Neural cell (in vitro differentiated cells): ENCODE measurements at regions not wholly inside any gene's neighbourhood (a gene's known extent, or its start where the extent isn't known, plus 50 kb on each side); places are given as distances from the start of the nearest gene placed in this dataset.

Experiments
- H2AFZ ChIP-seq: fragments of 200-600, 300-800 bp; sonication (generic), shearing (Covaris generic); 2 replicates; pipeline ENCODE4 v1.6.0; 2014; ENCODE audit warnings: low read depth, mild to moderate bottlenecking, antibody characterized with exemption, low read length, moderate library complexity
- H3F3A ChIP-seq: fragments of 200-600 bp; shearing (Covaris generic); 2 replicates; pipeline ENCODE4 v1.6.1; 2016; ENCODE audit warnings: mild to moderate bottlenecking, moderate library complexity, mixed read lengths, antibody characterized with exemption, low read length; ENCODE audit not compliant: insufficient read depth, poor library complexity, severe bottlenecking
- H3K27ac ChIP-seq: fragments of 200-600, 300-800 bp; sonication (generic), shearing (Covaris generic); 2 replicates; pipeline ENCODE4 v1.5.1; 2014; ENCODE audit warnings: mild to moderate bottlenecking, low read length, moderate library complexity
- H3K27me3 ChIP-seq: fragments of 300-800, 200-600 bp; sonication (generic), shearing (Covaris generic); 2 replicates; pipeline ENCODE4 v1.6.0; 2014; ENCODE audit warnings: mild to moderate bottlenecking, low read depth, low read length, moderate library complexity; ENCODE audit not compliant: insufficient read depth
- H3K36me3 ChIP-seq: fragments of 300-800, 200-600 bp; sonication (generic), shearing (Covaris generic); 2 replicates; pipeline ENCODE4 v1.5.1; 2014; ENCODE audit warnings: mild to moderate bottlenecking, antibody characterized with exemption, low read length, moderate library complexity; ENCODE audit not compliant: insufficient read depth
- H3K4me2 ChIP-seq: fragments of 300-800, 200-600 bp; sonication (generic), shearing (Covaris generic); 2 replicates; pipeline ENCODE4 v1.6.0; 2014; ENCODE audit warnings: mild to moderate bottlenecking, low read length
- H3K4me3 ChIP-seq: fragments of 300-800, 200-600 bp; sonication (generic), shearing (Covaris generic); 2 replicates; pipeline ENCODE4 v1.5.1; 2014; ENCODE audit warnings: mild to moderate bottlenecking, low read length, moderate library complexity
- H3K79me2 ChIP-seq: fragments of 200-600 bp; shearing (Covaris generic); replicated peaks from 2 replicates; pipeline ENCODE4 v1.6.0; 2014; ENCODE audit warnings: mild to moderate bottlenecking, low read length, moderate library complexity; ENCODE audit not compliant: insufficient read depth
- H3K9ac ChIP-seq: fragments of 300-800, 200-600 bp; sonication (generic), shearing (Covaris generic); 2 replicates; pipeline ENCODE4 v1.6.1; 2016; ENCODE audit warnings: mild to moderate bottlenecking, low read length, mixed read lengths
- H3K9me2 ChIP-seq: fragments of 200-600 bp; shearing (Covaris generic); 2 replicates; pipeline ENCODE4 v1.6.1; 2016; ENCODE audit warnings: mild to moderate bottlenecking, low read length, mixed read lengths; ENCODE audit not compliant: insufficient read depth
- H3K9me3 ChIP-seq: fragments of 200-600, 300-800 bp; sonication (generic), shearing (Covaris generic); 2 replicates; pipeline ENCODE4 v1.6.1; 2016; ENCODE audit warnings: mild to moderate bottlenecking, mixed run types, low read length, moderate library complexity, mixed read lengths
- H4K20me1 ChIP-seq: fragments of 200-600 bp; shearing (Covaris generic); 2 replicates; pipeline ENCODE4 v1.6.1; 2016; ENCODE audit warnings: mild to moderate bottlenecking, mixed run types; ENCODE audit not compliant: insufficient read depth
- EP300 ChIP-seq: fragments of 450-650 bp; conservative IDR thresholded peaks from 2 replicates; pipeline ENCODE4 v1.6.1; 2014; ENCODE audit warnings: antibody characterized with exemption, mild to moderate bottlenecking, moderate library complexity; ENCODE audit not compliant: poor library complexity, severe bottlenecking
- EZH2 ChIP-seq: fragments of 200-600, 300-800 bp; shearing (Covaris generic), sonication (generic); IDR thresholded peaks from 2 replicates; pipeline ENCODE4 v1.6.1; 2014; ENCODE audit warnings: antibody characterized with exemption, low read length, borderline replicate concordance, mild to moderate bottlenecking; ENCODE audit not compliant: insufficient read depth, poor library complexity, severe bottlenecking
- MXI1 ChIP-seq: fragments of 450-650 bp; conservative IDR thresholded peaks from 2 replicates; pipeline ENCODE4 v1.6.1; 2014; ENCODE audit warnings: antibody characterized with exemption, mild to moderate bottlenecking; ENCODE audit not compliant: poor library complexity, severe bottlenecking
- POLR2AphosphoS5 ChIP-seq: IDR thresholded peaks from 2 replicates; pipeline ENCODE4 v1.6.1; 2012
- RAD21 ChIP-seq: fragments of 450-650 bp; conservative IDR thresholded peaks from 2 replicates; pipeline ENCODE4 v1.6.1; 2014; ENCODE audit warnings: antibody characterized with exemption, mild to moderate bottlenecking, moderate library complexity
- SMC3 ChIP-seq: fragments of 450-650 bp; conservative IDR thresholded peaks from 2 replicates; pipeline ENCODE4 v1.6.1; 2014; ENCODE audit warnings: antibody characterized with exemption, mild to moderate bottlenecking, moderate library complexity; ENCODE audit not compliant: poor library complexity
- TAF1 ChIP-seq: IDR thresholded peaks from 2 replicates; pipeline ENCODE4 v1.6.1; 2012; ENCODE audit warnings: low read depth
- TF ChIP-seq, protein P1 (sequence below): fragments of 450-650 bp; IDR thresholded peaks from 2 replicates; pipeline ENCODE4 v1.5.1; 2014; ENCODE audit warnings: antibody characterized with exemption, mild to moderate bottlenecking, moderate library complexity; ENCODE audit not compliant: poor library complexity, severe bottlenecking
- TF ChIP-seq, protein P2 (sequence below): IDR thresholded peaks from 2 replicates; pipeline ENCODE4 v1.6.1; 2012; ENCODE audit warnings: borderline replicate concordance

DNA sequence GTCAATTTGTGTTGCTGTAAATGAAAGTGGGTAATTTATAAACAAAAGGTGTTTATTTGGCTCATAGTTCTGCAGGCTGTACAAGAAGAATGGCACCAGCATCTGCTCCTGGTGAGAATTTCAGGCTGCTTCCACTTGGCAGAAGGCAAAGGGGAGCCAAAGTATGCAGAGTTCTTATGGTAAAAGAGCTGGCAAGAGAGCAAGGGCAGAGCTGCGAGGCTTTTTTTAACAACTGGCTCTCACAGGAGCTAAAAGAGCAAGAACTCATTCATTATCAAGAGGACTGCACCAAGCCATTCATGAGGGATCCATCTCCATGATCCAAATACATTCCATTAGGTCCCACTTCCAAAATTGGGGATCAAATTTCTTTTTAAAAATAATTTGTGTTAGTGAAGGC, 1712.7 kb downstream of the SLITRK5 start:
- TF ChIP-seq, protein P1, sequence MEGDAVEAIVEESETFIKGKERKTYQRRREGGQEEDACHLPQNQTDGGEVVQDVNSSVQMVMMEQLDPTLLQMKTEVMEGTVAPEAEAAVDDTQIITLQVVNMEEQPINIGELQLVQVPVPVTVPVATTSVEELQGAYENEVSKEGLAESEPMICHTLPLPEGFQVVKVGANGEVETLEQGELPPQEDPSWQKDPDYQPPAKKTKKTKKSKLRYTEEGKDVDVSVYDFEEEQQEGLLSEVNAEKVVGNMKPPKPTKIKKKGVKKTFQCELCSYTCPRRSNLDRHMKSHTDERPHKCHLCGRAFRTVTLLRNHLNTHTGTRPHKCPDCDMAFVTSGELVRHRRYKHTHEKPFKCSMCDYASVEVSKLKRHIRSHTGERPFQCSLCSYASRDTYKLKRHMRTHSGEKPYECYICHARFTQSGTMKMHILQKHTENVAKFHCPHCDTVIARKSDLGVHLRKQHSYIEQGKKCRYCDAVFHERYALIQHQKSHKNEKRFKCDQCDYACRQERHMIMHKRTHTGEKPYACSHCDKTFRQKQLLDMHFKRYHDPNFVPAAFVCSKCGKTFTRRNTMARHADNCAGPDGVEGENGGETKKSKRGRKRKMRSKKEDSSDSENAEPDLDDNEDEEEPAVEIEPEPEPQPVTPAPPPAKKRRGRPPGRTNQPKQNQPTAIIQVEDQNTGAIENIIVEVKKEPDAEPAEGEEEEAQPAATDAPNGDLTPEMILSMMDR: no peak
- TF ChIP-seq POLR2AphosphoS5 (no peak), EZH2 (no peak), SMC3 (no peak), TAF1 (no peak), MXI1 (no peak)
- no peaks in the 10 kb centered on the region for H3F3A ChIP-seq
- H3K9me2 ChIP-seq: no peaks in the 10 kb centered on the region
- H3K9me3 ChIP-seq: no peaks in the 10 kb centered on the region
- H3K9ac ChIP-seq: no peak overlapping the region
- no peaks in the 10 kb centered on the region for H3K27me3 ChIP-seq
- no peaks in the 10 kb centered on the region for H3K36me3 ChIP-seq
- no peak overlapping the region for H3K4me3 ChIP-seq
- H2AFZ ChIP-seq: no peak overlapping the region
- H3K79me2 ChIP-seq: no peaks in the 10 kb centered on the region
- H4K20me1 ChIP-seq: no peaks in the 10 kb centered on the region
- no peak overlapping the region for H3K4me2 ChIP-seq
- H3K27ac ChIP-seq: no peak overlapping the region

DNA sequence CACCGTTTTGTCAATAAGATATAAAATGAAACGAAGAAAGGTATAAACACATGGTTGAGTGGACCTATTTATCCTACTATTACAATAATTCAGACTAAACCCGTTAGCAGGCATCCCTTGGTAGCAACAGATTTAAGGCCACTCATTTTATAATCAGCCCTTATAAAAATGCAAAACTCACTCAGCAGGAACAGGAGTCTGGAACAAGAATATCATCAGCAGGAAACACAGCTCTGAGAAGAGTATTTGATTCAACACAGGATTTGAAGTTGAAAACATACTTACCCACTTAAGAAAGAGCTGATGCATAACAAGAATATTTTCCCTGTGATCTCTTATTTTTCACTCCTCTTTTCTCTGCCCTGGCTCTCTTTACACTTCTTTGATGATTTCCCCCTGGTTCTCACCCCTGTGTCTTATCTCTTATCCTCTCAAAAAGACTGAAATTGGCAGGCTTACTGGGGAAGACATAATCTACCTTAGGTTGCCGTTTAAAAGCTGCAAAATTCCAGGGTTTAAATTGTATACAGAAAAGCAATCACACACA, 1722.7 kb downstream of the SLITRK5 start:
- Histone ChIP-seq H3K9me2 (no peaks in the 10 kb centered on the region), H3K9me3 (no peaks in the 10 kb centered on the region), H2AFZ (no peak overlapping the region), H3K9ac (no peak overlapping the region), H3K27me3 (no peaks in the 10 kb centered on the region), H3K4me3 (no peak overlapping the region), H3F3A (no peaks in the 10 kb centered on the region), H3K27ac (no peak overlapping the region), H3K36me3 (no peaks in the 10 kb centered on the region), H3K4me2 (no peak overlapping the region), H4K20me1 (no peaks in the 10 kb centered on the region), H3K79me2 (no peaks in the 10 kb centered on the region)
- TF ChIP-seq SMC3: no peak
- no peak for TF ChIP-seq RAD21
- no peak for TF ChIP-seq EZH2
- no peak for TF ChIP-seq TAF1
- TF ChIP-seq, protein P2, sequence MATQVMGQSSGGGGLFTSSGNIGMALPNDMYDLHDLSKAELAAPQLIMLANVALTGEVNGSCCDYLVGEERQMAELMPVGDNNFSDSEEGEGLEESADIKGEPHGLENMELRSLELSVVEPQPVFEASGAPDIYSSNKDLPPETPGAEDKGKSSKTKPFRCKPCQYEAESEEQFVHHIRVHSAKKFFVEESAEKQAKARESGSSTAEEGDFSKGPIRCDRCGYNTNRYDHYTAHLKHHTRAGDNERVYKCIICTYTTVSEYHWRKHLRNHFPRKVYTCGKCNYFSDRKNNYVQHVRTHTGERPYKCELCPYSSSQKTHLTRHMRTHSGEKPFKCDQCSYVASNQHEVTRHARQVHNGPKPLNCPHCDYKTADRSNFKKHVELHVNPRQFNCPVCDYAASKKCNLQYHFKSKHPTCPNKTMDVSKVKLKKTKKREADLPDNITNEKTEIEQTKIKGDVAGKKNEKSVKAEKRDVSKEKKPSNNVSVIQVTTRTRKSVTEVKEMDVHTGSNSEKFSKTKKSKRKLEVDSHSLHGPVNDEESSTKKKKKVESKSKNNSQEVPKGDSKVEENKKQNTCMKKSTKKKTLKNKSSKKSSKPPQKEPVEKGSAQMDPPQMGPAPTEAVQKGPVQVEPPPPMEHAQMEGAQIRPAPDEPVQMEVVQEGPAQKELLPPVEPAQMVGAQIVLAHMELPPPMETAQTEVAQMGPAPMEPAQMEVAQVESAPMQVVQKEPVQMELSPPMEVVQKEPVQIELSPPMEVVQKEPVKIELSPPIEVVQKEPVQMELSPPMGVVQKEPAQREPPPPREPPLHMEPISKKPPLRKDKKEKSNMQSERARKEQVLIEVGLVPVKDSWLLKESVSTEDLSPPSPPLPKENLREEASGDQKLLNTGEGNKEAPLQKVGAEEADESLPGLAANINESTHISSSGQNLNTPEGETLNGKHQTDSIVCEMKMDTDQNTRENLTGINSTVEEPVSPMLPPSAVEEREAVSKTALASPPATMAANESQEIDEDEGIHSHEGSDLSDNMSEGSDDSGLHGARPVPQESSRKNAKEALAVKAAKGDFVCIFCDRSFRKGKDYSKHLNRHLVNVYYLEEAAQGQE: no peak
- no peak for TF ChIP-seq EP300
- TF ChIP-seq POLR2AphosphoS5: no peak
- TF ChIP-seq, protein P1: no peak
- TF ChIP-seq MXI1: no peak
